GM18507 (cell line): ENCODE measurements at regions not wholly inside any gene's neighbourhood (a gene's known extent, or its start where the extent isn't known, plus 50 kb on each side); places are given as distances from the start of the nearest gene placed in this dataset.
"Not testable (repeated sequence)": the region's sequence is repeated elsewhere in the genome, so short reads cannot be mapped to it uniquely, and the experiment has no call there.

ENCODE experiments used
- DNase-seq: peaks from one replicate; pipeline ENCODE4 v3.0.0; 2011; ENCODE audit warnings: low read depth; ENCODE audit not compliant: insufficient read length; ENCODE audit errors: extremely low spot score
- FAIRE-seq: peaks from 2 replicates; lab custom pipeline; 2011; peaks lifted over from hg19 to GRCh38; lab: Jason Lieb, UNC

- DNase-seq (no peak), FAIRE-seq (no peak)
Observed at GRCh38 chrX:3516051-3516541, 169.6 kb upstream of the MXRA5 start.

DNA sequence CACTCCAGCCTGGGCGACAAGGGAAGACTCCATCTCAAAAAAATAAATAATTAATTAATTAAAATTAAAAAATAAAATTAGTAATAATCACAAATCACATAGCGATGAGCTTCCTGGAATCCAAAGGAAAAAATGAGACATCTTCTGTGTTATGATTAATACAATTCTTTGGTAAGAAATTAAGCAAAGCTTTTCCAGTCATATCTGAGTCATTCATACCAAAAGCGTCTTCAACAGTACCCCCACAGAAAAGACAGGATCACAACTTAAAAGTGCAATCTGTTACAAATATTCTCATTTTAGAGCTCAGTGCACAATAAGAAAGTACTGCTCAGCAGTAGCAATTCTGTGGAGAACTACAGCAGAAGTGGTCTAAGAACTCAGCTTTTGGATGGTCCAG, 168.5 kb upstream of the MXRA5 start:
- FAIRE-seq (no peak), DNase-seq (no peak)

GRCh38 chrX:3512150-3512549, 165.7 kb upstream of the MXRA5 start:
- not testable (repeated sequence) for DNase-seq

GRCh38 chrX:3509934-3510333, 163.5 kb upstream of the MXRA5 start:
- FAIRE-seq (no peak), DNase-seq (no peak)

More at GRCh38 chrX:3512150-3512549, 165.7 kb upstream of the MXRA5 start:
- not testable (repeated sequence) for FAIRE-seq

DNA sequence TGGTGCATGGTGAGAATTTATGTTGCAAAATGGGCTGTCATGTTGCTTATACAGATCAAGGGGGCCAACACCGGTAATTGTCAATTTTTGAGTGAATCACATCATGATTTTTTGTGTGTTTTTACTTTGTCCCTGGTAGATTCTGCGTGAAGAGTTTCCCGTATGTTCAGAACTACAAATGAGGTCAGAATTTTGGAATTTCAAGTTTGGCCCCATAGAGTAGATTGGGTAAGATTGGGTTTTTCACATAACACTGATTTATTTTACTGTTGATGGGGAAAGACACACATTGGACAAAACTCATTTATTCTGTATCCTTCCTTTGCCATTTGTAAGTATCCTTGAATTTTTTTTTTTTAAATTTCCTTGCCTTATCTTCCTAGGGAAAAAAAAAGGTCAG, 158.5 kb upstream of the MXRA5 start:
- FAIRE-seq (no peak), DNase-seq (no peak)

DNA sequence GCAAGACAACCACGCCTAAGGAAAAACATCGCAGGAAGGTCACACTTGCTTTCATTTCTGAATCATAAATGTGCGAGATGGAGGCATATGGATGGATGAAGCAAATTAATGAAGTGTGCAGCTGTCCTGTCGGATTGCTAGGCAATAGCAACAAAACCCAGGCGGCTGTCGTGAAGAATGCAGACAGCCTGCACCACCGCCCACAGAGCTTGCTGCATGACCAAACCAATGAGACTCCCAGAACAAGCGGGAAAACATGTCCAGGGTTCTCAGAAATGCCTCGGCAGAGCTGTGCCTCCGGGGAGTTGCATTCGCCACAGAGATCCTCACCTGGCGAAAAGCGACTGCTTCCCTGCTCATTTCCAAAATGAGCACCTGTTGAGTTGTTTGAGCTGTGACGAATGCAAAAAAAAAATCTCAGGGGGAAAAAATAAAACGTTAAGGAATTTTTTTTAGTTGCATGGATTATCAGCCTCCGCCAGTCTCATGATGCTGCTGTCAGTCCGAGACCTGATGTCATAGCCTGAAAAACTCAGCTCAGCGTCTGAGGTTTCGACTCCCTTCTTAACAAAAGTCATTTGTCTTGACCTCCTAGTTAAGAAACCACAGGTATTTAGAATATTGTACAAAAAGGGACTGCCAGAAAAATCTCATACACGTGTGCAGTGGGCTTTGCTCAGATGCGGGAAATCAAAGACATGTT, 155.5 kb upstream of the MXRA5 start:
- DNase-seq (no peak), FAIRE-seq (no peak)

DNA sequence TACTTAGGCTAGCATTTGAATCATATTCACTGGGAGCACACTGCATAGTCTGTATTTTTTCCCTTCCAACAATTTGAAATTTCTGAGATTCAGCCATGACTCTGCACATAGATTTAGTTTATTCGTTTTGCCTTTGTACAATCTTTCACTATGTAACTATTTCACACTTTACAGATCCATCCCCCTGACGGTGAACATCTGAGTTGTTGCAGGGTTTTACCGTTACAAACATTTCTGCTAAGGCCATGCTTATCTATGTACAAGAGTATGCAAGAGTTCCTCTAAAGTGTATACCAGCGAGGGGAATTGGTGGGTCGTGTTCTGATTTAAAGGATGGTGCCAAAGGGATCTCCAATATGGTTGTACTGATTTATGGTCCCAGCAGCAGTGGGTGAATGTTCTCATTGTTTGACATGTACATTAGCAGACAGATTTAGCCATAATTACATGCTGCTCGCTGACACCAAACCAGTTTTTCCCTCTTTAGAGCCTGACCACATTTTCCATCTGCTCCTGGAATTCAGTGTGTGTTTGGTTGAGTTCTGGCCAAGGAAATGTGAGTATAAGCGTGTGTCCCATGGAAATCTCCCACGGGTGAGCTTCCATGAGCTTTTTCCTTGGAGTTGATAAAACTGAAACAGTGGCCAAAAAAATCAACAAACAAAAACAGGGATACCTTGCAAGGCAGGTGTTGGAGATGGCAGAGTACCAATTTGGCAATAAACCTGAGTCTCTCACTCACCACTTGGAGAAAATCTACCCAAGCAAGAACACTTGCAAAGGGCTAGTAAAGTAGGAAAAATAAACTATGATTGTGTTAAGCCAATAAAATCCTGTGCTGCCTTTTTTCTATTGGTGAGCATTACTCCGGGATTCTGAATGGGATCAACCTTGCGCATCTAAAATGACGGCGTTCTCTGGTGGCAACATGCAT, 149.7 kb upstream of the MXRA5 start:
- DNase-seq = not testable (repeated sequence)
- peak; percentile 69 for FAIRE-seq

- DNase-seq (no peak), FAIRE-seq (no peak)
Observed at GRCh38 chrX:3493605-3494004, 147.2 kb upstream of the MXRA5 start.

GRCh38 chrX:3485727-3486126, 139.3 kb upstream of the MXRA5 start:
- DNase-seq (no peak), FAIRE-seq (no peak)

DNA sequence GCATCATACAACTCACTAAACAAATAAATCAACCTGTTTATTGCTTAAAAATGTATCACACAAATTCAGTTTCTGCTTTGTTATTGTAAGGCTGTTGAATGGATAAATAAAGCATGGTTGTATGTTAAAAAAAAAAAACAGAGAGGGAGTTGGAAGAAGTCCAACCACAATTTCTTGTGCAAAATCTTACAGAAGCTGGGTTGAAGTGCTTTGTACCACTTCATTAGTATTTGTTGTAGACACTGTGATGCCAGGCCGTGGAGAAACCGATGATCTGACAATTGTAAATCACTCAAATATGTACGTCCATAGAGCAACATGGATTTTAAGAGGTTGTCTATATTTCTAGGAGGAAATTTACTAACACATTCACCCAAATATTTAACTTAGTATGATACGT, 132.6 kb upstream of the MXRA5 start:
- FAIRE-seq (no peak), DNase-seq (no peak)

DNA sequence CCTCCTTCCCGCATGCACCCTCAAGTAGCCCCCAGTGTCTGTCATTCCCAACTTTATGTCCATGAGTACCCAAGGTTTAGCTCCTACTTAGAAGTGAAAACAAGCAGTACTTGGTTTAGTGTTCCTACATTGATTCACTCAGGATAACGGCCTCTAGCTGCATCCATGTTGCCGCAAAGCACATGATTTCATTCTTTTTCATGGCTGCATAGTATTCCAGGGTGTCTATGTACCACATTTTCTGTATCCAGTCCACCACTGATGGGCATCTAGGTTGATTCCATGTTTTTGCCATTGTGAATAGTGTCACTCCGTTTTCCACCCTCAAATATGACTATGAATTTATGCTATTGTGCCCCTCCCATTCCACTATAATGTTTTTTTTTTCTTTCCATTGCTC, 130.5 kb upstream of the MXRA5 start:
- no peak for DNase-seq
- FAIRE-seq = no peak

GRCh38 chrX:3470211-3470679, 123.8 kb upstream of the MXRA5 start:
- not testable (repeated sequence) for DNase-seq, FAIRE-seq

GRCh38 chrX:3468031-3468430, 121.6 kb upstream of the MXRA5 start:
- no peak for FAIRE-seq
- DNase-seq = no peak

GRCh38 chrX:3465017-3465416, 118.6 kb upstream of the MXRA5 start:
- no peak for DNase-seq
- no peak for FAIRE-seq

DNA sequence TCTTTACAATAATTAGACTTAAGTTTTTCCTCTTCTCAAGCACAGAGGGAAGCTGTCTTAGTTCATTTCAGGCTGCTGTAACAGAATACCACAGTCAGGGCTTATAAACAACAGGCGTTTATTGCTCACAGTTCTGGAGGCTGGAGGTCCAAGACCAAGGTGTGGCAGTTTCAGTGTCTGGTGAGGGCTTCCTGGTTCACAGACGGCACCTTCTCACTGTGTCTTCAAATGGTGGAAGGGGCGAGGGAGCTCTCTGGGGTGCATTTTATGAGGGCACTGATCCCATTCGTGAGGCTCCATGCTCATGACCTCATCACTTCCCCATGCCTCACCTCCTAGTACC, 115.7 kb upstream of the MXRA5 start:
- no peak for DNase-seq
- FAIRE-seq = no peak

DNA sequence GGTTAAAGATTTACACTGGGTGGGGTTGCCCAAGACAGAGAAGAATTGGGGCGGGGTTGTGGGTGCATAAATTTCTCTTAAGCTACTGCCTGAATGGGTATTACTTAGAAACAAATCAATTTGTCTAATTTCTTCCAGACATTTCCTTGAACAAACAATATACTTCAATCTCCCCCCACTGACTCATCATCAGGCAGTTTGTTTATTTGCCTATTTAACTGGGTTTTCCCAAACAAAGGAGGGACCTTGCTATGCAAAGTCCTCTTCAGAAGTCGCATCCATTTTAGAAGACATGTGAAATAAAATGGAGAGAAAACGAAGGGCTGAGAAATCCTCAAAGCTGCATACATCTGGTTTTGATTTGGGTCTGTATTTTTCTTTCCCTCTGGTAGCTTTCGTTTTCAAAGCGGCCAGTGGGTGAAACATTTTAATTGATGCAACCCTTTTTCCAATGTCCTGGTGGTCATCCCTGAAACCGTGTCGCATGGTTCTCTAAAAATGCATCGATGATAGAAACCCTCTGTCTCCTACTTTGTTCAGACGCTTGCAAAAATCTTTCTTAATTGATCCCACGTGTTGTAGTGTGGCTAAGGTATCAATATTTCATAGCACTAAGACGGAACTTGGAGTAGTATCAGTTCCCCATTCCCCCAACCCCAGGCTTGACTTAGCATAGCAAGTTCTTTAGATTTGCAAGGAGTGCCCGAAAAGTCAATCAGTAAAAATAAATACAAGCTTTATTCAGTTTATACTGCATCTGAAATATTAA, 115.1 kb upstream of the MXRA5 start:
- DNase-seq = no peak
- no peak for FAIRE-seq

DNA sequence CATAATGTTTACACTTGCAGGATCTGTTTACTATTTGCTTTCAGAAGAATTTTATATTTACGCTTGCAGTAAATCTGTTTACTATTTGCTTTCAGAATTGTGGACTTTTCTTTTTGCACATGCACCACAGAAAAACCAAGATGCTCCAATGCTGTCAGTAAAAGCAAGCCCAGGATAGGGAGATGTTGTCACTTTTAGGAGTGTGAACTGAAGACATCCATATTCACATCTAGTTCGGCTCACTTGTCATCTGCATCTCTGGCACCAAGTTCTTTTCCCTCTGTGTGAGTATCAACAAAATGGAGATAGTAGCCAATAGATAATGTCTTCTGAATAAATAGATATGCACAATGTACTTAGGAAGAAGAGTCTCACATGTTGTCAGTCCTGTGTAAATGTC, 109.3 kb upstream of the MXRA5 start:
- DNase-seq = no peak
- FAIRE-seq = no peak

DNA sequence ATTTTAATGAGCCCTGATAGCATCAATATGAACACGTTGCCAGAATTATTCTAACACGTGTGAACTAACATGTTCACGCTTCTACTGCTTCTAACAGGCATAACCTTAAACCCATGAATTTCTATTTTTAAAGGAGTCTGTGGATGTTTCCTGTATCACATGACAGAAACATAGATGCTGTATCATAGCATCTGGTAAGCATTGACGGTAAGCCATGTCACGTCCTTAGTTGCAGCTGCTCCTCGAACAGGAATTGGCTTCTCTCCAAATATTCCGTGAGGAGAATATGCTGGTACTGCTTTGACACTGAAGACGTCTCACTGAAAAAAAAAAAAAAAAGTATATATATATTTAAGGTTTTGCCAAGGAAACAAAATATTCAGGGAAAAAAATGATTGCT, 105.1 kb upstream of the MXRA5 start:
- FAIRE-seq (no peak), DNase-seq (no peak)

DNA sequence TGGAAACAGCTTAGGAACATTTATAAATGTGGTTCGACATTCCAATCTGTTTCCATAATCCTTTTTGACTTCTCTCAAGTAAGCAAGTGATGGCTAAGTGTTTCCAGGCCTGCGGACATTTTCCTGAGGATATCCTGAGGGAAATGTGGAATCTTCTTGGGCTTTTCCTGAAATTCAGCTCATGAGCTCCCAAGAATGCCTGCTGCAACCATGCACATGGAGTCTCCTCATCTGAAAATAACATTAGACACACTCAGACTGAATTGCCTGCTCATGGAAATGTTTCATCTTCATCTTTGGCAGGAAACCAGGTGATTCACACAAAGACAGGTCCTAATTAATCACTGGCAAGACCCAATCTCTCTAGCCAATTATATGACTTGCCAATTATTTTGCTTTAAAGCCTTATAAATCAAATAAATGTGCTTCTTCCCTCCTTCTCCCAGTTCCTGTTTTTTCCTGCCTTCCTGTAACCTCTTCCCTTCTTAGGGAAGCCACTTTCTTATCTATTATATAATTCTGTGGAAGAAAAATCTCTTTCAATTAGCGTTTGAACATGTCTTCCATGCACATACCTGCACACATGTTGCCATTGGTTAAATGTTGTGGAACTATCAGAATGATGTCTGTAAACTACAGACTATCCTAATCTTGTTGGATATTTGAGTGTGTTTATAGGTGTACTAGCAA, 104.6 kb upstream of the MXRA5 start:
- no peak for DNase-seq
- no peak for FAIRE-seq
